T47D (cell line): ENCODE measurements at regions not wholly inside any gene's neighbourhood (a gene's known extent, or its start where the extent isn't known, plus 50 kb on each side); places are given as distances from the start of the nearest gene placed in this dataset.
A peak's percentile ranks its signal among the peaks of the same experiment; 100 is the strongest.

Source experiments
- DNase-seq, 2 experiments: peaks; one replicate each; pipeline versions ENCODE4 v3.0.0 to v3.0.0-alpha.2; 2011 to 2012; ENCODE audit warnings: low read depth in 1 of 2, low spot score in 1 of 2
- JUND ChIP-seq: IDR thresholded peaks from 2 replicates; pipeline ENCODE4 v1.6.1; 2012; ENCODE audit warnings: low read depth
- in situ Hi-C: cut with HindIII; loops from 2 replicates; pipeline ENCODE4 v1.10.0; 2016; ENCODE audit warnings: low sequenced_read_pairs, low pct_unique_long_range_greater_than_20kb

- TF ChIP-seq JUND = no peak
- in situ Hi-C loops = no loop called here
- peak; percentile 14 to 78 for DNase-seq
Observed at GRCh38 chr2:41414486-41415230, 633.2 kb upstream of the PKDCC start.

- no peak for TF ChIP-seq JUND
- DNase-seq = no peak
- in situ Hi-C loops = no loop called here
Observed at GRCh38 chr2:41417511-41417910, 630.3 kb upstream of the PKDCC start.

DNA sequence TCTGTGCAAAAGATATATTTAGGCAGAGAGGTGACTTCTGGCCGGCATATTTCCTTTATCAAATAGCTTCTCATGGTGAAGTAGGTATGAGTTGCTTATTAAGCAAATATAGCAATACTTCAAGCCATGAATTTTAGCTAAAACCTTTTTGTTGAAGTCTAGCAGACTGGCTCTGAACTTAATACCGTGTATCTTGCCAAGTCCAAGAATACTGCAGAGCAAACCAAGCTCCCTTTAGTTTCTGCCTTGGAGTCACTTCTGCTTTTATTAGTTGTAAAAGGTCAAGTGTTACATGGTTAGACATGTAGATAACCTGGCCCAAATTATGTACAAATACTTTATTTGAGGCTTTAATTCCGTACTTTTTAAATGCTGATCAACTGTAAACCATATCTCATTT is 627.6 kb upstream of the PKDCC start:
- in situ Hi-C loops = no loop called here
- no peak for TF ChIP-seq JUND
- no peak for DNase-seq

- no peak for DNase-seq
- no peak for TF ChIP-seq JUND
- in situ Hi-C loops = no loop called here
Observed at GRCh38 chr2:41420872-41421271, 626.9 kb upstream of the PKDCC start.

GRCh38 chr2:41431756-41432155 is 616.1 kb upstream of the PKDCC start:
- TF ChIP-seq JUND = no peak
- in situ Hi-C loops = no loop called here
- DNase-seq = no peak

DNA sequence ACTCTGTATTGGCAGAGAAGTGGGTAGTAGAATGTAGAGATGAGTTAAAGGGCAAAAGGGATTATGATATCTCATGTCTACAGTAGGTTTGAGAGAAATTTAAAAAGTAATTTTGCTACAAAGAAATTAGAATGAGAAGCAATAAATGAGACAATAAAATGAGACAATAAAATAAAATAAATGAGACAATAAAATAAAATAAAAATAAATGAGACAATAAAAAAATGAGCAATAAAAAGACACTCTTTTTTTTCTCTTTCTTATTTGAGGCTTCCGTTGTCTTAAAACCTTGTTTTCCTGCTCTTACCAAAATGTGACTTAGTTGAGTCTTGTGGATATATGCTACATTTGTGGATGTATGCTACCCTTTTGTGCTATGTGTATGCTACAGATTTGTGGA is 615.4 kb upstream of the PKDCC start:
- TF ChIP-seq JUND = no peak
- in situ Hi-C loops = no loop called here
- no peak for DNase-seq

GRCh38 chr2:41434991-41435390 is 612.8 kb upstream of the PKDCC start:
- TF ChIP-seq JUND = no peak
- no peak for DNase-seq
- in situ Hi-C loops = no loop called here

- no peak for TF ChIP-seq JUND
- in situ Hi-C loops = no loop called here
- DNase-seq = no peak
Observed at GRCh38 chr2:41441958-41442357, 605.9 kb upstream of the PKDCC start.

DNA sequence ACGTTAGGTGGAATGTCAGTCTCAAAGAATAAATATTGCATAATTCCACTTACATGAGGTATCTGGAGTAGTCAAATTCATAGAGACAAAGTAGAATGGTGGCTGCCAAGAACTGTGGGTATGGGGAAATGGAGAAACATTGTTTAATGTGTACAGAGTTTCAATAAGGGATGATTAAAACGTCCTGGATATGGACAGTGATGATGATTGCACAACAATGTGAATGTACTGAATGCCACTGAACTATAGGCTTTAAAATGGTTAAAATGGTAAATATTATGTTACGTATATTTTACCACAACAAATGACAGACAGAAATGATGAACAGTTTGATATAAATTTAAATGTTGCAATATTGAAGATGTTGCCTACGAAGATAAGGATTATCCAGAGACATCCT is 602.0 kb upstream of the PKDCC start:
- TF ChIP-seq JUND = no peak
- in situ Hi-C loops = no loop called here
- no peak for DNase-seq

DNA sequence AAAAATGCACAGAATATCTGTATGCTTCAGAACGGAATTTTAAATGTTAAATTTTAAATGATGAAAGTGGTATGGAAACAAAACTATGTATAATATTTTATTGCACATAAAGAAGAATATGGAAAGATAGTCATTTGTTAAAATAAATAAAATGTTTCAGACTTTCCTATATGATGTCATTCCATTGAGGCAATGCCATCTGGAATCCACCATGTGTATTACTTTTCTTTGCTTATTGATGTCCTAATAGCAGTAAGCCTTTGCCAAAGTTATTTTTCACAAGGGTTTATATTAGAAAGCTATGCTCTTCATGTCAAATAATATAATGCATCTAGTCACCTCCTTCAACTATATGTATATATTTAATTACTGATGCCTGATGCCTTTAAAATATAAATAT is 601.6 kb upstream of the PKDCC start:
- no peak for TF ChIP-seq JUND
- no peak for DNase-seq
- in situ Hi-C loops = no loop called here

GRCh38 chr2:41448221-41448620 is 599.6 kb upstream of the PKDCC start:
- no peak for DNase-seq
- TF ChIP-seq JUND = no peak
- in situ Hi-C loops = no loop called here

DNA sequence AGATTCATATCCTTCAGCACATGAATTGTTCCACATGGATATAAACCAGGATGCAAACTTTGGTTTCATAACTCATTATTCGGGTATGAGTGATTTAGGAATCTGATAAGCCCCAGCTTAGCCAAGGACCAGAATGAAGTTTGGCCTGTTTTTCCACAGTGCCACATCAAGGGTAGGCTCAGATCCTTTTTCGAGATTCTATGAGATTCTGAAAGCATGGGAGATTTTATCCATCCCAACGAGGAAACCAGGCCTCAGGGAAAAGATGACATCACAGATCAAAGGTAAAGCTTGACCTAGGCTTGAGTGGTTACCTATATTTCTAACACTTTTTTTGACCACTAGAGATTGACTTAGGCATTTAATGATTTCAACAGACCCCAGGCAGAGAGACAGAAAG is 590.8 kb upstream of the PKDCC start:
- TF ChIP-seq JUND = peak; percentile 95
- DNase-seq = peak in 1 of 2 experiments; percentile 87
- in situ Hi-C loops = no loop called here

GRCh38 chr2:41460661-41461060 is 587.2 kb upstream of the PKDCC start:
- in situ Hi-C loops = no loop called here
- TF ChIP-seq JUND = no peak
- peak in 1 of 2 experiments; percentile 42 for DNase-seq

DNA sequence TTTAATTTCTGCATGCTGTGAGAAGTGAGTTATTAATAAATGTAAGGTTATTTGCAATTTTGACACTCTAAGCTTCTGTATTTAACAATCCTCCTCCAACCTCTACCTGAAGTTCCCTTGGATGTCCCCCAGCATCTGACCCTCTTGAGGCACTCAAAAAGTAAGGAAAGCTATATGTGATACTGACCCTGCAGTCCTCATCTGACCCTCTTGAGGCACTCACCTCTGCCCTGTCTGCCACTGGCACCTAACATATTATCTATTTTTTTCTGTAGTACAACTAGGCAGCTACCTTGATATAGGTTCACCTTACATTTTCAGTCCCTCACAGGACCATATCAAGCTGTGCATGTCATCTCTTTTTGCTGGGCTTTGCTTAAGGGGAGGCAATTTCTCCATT is 583.4 kb upstream of the PKDCC start:
- no peak for DNase-seq
- TF ChIP-seq JUND = no peak
- in situ Hi-C loops = no loop called here

GRCh38 chr2:41475959-41476358 is 571.9 kb upstream of the PKDCC start:
- in situ Hi-C loops = no loop called here
- DNase-seq = no peak
- TF ChIP-seq JUND = no peak
